ENCODE measurements at regions not wholly inside any gene's neighbourhood (a gene's known extent, or its start where the extent isn't known, plus 50 kb on each side); places are given as distances from the start of the nearest gene placed in this dataset.

GRCh38 chr20:4445331-4445730 is 196.2 kb upstream of the ADRA1D start:
- Histone ChIP-seq H3K23me2 (ENCODE audit: insufficient read length, low read depth, low read length, poor library complexity, severe bottlenecking) (no peaks in the 10 kb centered on the region), H3K27ac (ENCODE audit: insufficient read length, low read depth, low read length) (no peak overlapping the region), H3K14ac (ENCODE audit: insufficient read depth, low read length) (no peak overlapping the region), H4K20me1 (ENCODE audit: control insufficient read depth, insufficient read depth, insufficient read length) (no peaks in the 10 kb centered on the region), H2BK15ac (ENCODE audit: low read depth, low read length) (no peak overlapping the region), H2BK5ac (ENCODE audit: insufficient read length, low read length) (no peak overlapping the region), H4K91ac (ENCODE audit: insufficient read length, low read depth, low read length) (no peak overlapping the region), H3K4ac (ENCODE audit: low read depth, low read length) (no peak overlapping the region), H3K23ac (ENCODE audit: insufficient read length, low read depth, low read length) (no peak overlapping the region), H3K79me2 (ENCODE audit: insufficient read depth, low read length) (no peaks in the 10 kb centered on the region), H2BK20ac (ENCODE audit: low read depth, low read length, poor library complexity, severe bottlenecking) (no peak overlapping the region), H3T11ph (ENCODE audit: low read length) (no peak overlapping the region), H3K18ac (ENCODE audit: insufficient read length, low read depth, low read length) (no peak overlapping the region), H2AK5ac (ENCODE audit: insufficient read length, low read length) (no peak overlapping the region), H2AFZ (ENCODE audit: low read length) (no peak overlapping the region), H3K27me3 (ENCODE audit: insufficient read depth, low read length) (no peaks in the 10 kb centered on the region), H3K9me3 (ENCODE audit: control insufficient read depth, low read depth, low read length) (no peaks in the 10 kb centered on the region), H2BK120ac (ENCODE audit: low read depth, low read length, poor library complexity, severe bottlenecking) (no peak overlapping the region), H3K79me1 (ENCODE audit: insufficient read depth, low read depth, low read length, poor library complexity, severe bottlenecking) (no peaks in the 10 kb centered on the region), H3K56ac (ENCODE audit: insufficient read length, low read depth, low read length) (no peak overlapping the region), H3K9ac (ENCODE audit: extremely low read depth, insufficient read length, low read length) (no peak overlapping the region), H4K5ac (ENCODE audit: insufficient read length, low read depth, low read length) (no peak overlapping the region), H4K8ac (replicated peaks; ENCODE audit: insufficient read length, low read depth, low read length) (no peak overlapping the region), H3K4me2 (ENCODE audit: insufficient read depth, insufficient read length, low read length) (no peak overlapping the region), H3K4me1 (ENCODE audit: insufficient read depth, low read length) (no peaks in the 10 kb centered on the region), H2BK12ac (ENCODE audit: insufficient read length, low read depth, low read length) (no peak overlapping the region)
- Mint-ChIP-seq H3K27ac (peak overlapping the region in 1 of 3 experiments; percentile 49; a peak in 1 of 7 replicates), H3K9me3 (peaks cover 3 to 6% of the 10 kb centered on the region in 2 experiments; a peak in 4 of 5 replicates), H3K4me1 (0 out of 4 replicates have a peak, but pooled peaks cover 0 to 3% of the 10 kb centered on the region in 2 experiments), H3K36me3 (ENCODE audit: insufficient read depth in 1 of 3, low read depth in 3 of 3) (peaks cover 0 to 8% (median 2%) of the 10 kb centered on the region in 3 experiments; a peak in 2 of 7 replicates), H3K4me3 (no peak overlapping the region), H3K27me3 (ENCODE audit: low read depth) (no peaks in the 10 kb centered on the region; the same call in 1 of the 2 replicates)
- no peak for DNase-seq
- TF ChIP-seq CTCF (conservative IDR thresholded peaks at IDR 0.05): no peak
- no CpG with 5 or more reads among the region's 2 CpGs for whole genome bisulfite sequencing (ENCODE audit: extremely low coverage, insufficient read length, low lambda C conversion rate)

All from H9 (cell line).